HL-60 (cell line): ENCODE measurements at regions not wholly inside any gene's neighbourhood (a gene's known extent, or its start where the extent isn't known, plus 50 kb on each side); places are given as distances from the start of the nearest gene placed in this dataset.

ENCODE experiments used
- TF ChIP-seq, protein P1 (sequence below): IDR thresholded peaks from one replicate; pipeline ENCODE4 v1.5.1; 2011; ENCODE audit warnings: low read length, control low read depth, inconsistent platforms; ENCODE audit not compliant: insufficient read depth
- TF ChIP-seq, protein P2 (sequence below): IDR thresholded peaks from 2 replicates; pipeline ENCODE4 v1.6.1; 2012; ENCODE audit warnings: low read depth; ENCODE audit not compliant: insufficient replicate concordance

DNA sequence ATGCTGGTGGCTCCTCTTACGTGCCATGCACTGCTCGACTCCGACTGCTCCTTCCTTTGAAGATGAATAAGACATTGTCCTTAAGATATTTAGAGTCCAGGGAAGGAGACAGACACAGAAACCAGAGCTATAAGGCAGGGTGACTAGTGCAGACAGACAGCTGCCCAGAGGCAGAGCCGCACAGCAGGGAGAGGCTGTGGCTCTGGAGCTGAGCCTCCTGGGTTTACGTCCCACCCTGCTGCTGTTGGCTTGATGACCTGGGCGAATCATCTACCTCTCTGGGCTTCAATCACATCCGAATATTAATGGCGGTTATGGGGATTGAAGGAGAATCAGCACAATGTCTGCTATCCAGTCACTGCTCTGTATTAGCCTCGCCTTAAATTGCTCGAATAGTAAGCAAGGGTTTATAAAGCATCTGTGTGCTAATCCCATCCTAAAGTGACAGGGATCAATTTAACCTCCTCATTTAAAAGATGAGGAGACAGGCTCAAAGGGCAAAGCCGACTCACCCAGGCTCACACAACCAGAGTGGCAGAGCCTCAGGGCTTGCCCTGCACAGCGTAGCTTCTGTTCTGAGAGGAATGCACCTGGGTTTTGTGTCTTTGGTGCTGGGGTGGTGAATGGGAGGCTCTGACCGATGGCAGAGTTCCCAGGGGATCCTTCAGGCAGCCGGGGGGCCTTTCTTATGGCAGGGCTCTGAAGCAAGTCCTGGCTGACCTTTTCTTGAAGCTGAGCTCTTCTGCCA is 284.1 kb downstream of the MYCN start:
- TF ChIP-seq, protein P1, sequence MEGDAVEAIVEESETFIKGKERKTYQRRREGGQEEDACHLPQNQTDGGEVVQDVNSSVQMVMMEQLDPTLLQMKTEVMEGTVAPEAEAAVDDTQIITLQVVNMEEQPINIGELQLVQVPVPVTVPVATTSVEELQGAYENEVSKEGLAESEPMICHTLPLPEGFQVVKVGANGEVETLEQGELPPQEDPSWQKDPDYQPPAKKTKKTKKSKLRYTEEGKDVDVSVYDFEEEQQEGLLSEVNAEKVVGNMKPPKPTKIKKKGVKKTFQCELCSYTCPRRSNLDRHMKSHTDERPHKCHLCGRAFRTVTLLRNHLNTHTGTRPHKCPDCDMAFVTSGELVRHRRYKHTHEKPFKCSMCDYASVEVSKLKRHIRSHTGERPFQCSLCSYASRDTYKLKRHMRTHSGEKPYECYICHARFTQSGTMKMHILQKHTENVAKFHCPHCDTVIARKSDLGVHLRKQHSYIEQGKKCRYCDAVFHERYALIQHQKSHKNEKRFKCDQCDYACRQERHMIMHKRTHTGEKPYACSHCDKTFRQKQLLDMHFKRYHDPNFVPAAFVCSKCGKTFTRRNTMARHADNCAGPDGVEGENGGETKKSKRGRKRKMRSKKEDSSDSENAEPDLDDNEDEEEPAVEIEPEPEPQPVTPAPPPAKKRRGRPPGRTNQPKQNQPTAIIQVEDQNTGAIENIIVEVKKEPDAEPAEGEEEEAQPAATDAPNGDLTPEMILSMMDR = no peak
- TF ChIP-seq, protein P2, sequence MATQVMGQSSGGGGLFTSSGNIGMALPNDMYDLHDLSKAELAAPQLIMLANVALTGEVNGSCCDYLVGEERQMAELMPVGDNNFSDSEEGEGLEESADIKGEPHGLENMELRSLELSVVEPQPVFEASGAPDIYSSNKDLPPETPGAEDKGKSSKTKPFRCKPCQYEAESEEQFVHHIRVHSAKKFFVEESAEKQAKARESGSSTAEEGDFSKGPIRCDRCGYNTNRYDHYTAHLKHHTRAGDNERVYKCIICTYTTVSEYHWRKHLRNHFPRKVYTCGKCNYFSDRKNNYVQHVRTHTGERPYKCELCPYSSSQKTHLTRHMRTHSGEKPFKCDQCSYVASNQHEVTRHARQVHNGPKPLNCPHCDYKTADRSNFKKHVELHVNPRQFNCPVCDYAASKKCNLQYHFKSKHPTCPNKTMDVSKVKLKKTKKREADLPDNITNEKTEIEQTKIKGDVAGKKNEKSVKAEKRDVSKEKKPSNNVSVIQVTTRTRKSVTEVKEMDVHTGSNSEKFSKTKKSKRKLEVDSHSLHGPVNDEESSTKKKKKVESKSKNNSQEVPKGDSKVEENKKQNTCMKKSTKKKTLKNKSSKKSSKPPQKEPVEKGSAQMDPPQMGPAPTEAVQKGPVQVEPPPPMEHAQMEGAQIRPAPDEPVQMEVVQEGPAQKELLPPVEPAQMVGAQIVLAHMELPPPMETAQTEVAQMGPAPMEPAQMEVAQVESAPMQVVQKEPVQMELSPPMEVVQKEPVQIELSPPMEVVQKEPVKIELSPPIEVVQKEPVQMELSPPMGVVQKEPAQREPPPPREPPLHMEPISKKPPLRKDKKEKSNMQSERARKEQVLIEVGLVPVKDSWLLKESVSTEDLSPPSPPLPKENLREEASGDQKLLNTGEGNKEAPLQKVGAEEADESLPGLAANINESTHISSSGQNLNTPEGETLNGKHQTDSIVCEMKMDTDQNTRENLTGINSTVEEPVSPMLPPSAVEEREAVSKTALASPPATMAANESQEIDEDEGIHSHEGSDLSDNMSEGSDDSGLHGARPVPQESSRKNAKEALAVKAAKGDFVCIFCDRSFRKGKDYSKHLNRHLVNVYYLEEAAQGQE = no peak
